Peyer's patch (tissue), 4 donors: ENCODE measurements at regions not wholly inside any gene's neighbourhood (a gene's known extent, or its start where the extent isn't known, plus 50 kb on each side); places are given as distances from the start of the nearest gene placed in this dataset.

ENCODE experiments used
- CTCF ChIP-seq, 6 experiments: fragments of 450-650 bp in 4 of 6; fragments of 200-600 bp in 2 of 6; sonication (generic) in 1 of 6; IDR thresholded peaks; one replicate each; pipeline ENCODE4 v1.5.1; 2017 to 2019; ENCODE audit warnings: antibody characterized with exemption in 6 of 6, mild to moderate bottlenecking in 3 of 6, moderate library complexity in 1 of 6
- POLR2A ChIP-seq, 2 donors: fragments of 450-650 bp; IDR thresholded peaks; one replicate each; pipeline ENCODE4 v1.5.1; 2017; ENCODE audit warnings: antibody characterized with exemption in 2 of 2, mild to moderate bottlenecking in 2 of 2, moderate library complexity in 2 of 2

- TF ChIP-seq CTCF (IDR thresholded peaks at IDR 0.05) (no peak), POLR2A (IDR thresholded peaks at IDR 0.05) (no peak)
Observed at GRCh38 chr6:67790569-67790968, 844.5 kb upstream of the ADGRB3 start.
